ENCODE measurements at regions not wholly inside any gene's neighbourhood (a gene's known extent, or its start where the extent isn't known, plus 50 kb on each side); places are given as distances from the start of the nearest gene placed in this dataset.
"Not testable (repeated sequence)": the region's sequence is repeated elsewhere in the genome, so short reads cannot be mapped to it uniquely, and the experiment has no call there.

- not testable (repeated sequence) for H3K27ac ChIP-seq (ENCODE audit: low read depth in 1 of 3, low read length in 2 of 3); H3K4me3 ChIP-seq (ENCODE audit: low read depth in 1 of 3, low read length in 3 of 3); H3K36me3 ChIP-seq (ENCODE audit: control insufficient read depth in 3 of 3, insufficient read depth in 2 of 3, low read depth in 1 of 3, low read length in 3 of 3); H3K27me3 ChIP-seq (ENCODE audit: control insufficient read depth in 3 of 3, insufficient read depth in 3 of 3, low read length in 3 of 3); DNase-seq; H3K9me3 ChIP-seq (ENCODE audit: control insufficient read depth in 2 of 2, insufficient read depth in 1 of 2, low read depth in 1 of 2, low read length in 1 of 2); FAIRE-seq; H3K4me1 ChIP-seq (ENCODE audit: control insufficient read depth in 3 of 3, insufficient read depth in 2 of 3, low read depth in 1 of 3, low read length in 2 of 3)
- 74 to 87% (median 77%) methylated on average over 1 of the region's 1 CpG for WGBS, 3 donors
These were observed 136.6 kb downstream of the HNRNPD start for GRCh38 chr4:82237142-82237541.

DNA sequence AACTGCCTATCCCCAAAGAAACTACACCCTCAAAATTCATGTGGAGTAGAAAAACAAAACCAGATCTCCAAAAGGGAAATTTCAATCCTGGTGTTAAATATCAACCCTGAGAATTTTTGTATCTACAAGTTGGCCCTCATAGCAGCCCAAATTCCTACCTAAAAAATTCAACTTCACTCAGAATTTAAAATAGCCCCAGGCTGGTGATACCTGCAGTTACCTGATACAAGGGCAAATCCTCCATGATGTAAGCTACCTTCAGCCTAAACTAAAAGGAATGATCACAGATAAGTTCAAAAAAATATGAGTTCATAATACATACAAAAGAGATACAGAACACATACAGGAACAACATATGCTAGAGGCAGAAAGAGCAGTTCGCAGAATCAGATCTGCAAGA, 138.4 kb downstream of the HNRNPD start:
- FAIRE-seq: no peak

DNA sequence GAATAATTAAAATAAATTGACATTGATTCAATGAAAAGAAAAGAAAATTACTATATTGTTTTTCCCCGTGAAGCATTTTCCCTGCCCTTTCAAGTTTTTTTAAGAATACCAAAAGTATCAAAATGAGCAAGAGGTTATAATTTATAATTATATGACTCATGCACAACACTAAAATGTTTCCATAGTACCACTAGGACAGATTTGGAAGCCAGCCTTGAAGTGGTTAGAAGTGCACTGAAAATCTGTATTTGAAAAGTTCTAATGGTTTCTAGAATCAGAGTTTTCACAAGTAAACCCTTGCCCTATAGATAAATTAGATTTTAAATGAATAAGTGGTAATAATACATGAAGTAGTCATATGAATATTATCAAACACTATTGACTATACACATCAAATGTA, 140.9 kb downstream of the HNRNPD start:
- DNase-seq: no peak
- H3K36me3 ChIP-seq (ENCODE audit: control insufficient read depth in 3 of 3, insufficient read depth in 2 of 3, low read depth in 1 of 3, low read length in 3 of 3): no peaks in the 10 kb centered on the region
- H3K9me3 ChIP-seq (ENCODE audit: control insufficient read depth in 2 of 2, insufficient read depth in 1 of 2, low read depth in 1 of 2, low read length in 1 of 2): no peaks in the 10 kb centered on the region
- no peak for FAIRE-seq
- H3K4me3 ChIP-seq (ENCODE audit: low read depth in 1 of 3, low read length in 3 of 3): no peak overlapping the region
- peaks cover 0 to 1% (median 0%) of the 10 kb centered on the region in 3 donors for H3K27me3 ChIP-seq (ENCODE audit: control insufficient read depth in 3 of 3, insufficient read depth in 3 of 3, low read length in 3 of 3)
- WGBS, 3 donors: 73 to 87% (median 74%) methylated on average over 1 of the region's 1 CpG
- no peaks in the 10 kb centered on the region for H3K4me1 ChIP-seq (ENCODE audit: control insufficient read depth in 3 of 3, insufficient read depth in 2 of 3, low read depth in 1 of 3, low read length in 2 of 3)
- H3K27ac ChIP-seq (ENCODE audit: low read depth in 1 of 3, low read length in 2 of 3): no peak overlapping the region

More for the DNA sequence above, 138.4 kb downstream of the HNRNPD start:
- H3K4me1 ChIP-seq (ENCODE audit: control insufficient read depth in 3 of 3, insufficient read depth in 2 of 3, low read depth in 1 of 3, low read length in 2 of 3): no peaks in the 10 kb centered on the region
- DNase-seq: no peak
- WGBS, 3 donors: 59 to 72% (median 65%) methylated on average over 1 of the region's 1 CpG
- peaks cover 0 to 1% (median 0%) of the 10 kb centered on the region in 3 donors for H3K27me3 ChIP-seq (ENCODE audit: control insufficient read depth in 3 of 3, insufficient read depth in 3 of 3, low read length in 3 of 3)
- no peaks in the 10 kb centered on the region for H3K9me3 ChIP-seq (ENCODE audit: control insufficient read depth in 2 of 2, insufficient read depth in 1 of 2, low read depth in 1 of 2, low read length in 1 of 2)
- no peak overlapping the region for H3K4me3 ChIP-seq (ENCODE audit: low read depth in 1 of 3, low read length in 3 of 3)
- H3K36me3 ChIP-seq (ENCODE audit: control insufficient read depth in 3 of 3, insufficient read depth in 2 of 3, low read depth in 1 of 3, low read length in 3 of 3): no peaks in the 10 kb centered on the region
- H3K27ac ChIP-seq (ENCODE audit: low read depth in 1 of 3, low read length in 2 of 3): no peak overlapping the region

- H3K4me3 ChIP-seq (ENCODE audit: low read depth in 1 of 3, low read length in 3 of 3): no peak overlapping the region
- H3K9me3 ChIP-seq (ENCODE audit: control insufficient read depth in 2 of 2, insufficient read depth in 1 of 2, low read depth in 1 of 2, low read length in 1 of 2): no peaks in the 10 kb centered on the region
- H3K27me3 ChIP-seq (ENCODE audit: control insufficient read depth in 3 of 3, insufficient read depth in 3 of 3, low read length in 3 of 3): peaks cover 0 to 1% (median 0%) of the 10 kb centered on the region in 3 donors
- no peaks in the 10 kb centered on the region for H3K36me3 ChIP-seq (ENCODE audit: control insufficient read depth in 3 of 3, insufficient read depth in 2 of 3, low read depth in 1 of 3, low read length in 3 of 3)
- DNase-seq (no peak), FAIRE-seq (no peak)
- no peaks in the 10 kb centered on the region for H3K4me1 ChIP-seq (ENCODE audit: control insufficient read depth in 3 of 3, insufficient read depth in 2 of 3, low read depth in 1 of 3, low read length in 2 of 3)
- H3K27ac ChIP-seq (ENCODE audit: low read depth in 1 of 3, low read length in 2 of 3): no peak overlapping the region
These were observed 142.0 kb downstream of the HNRNPD start for GRCh38 chr4:82231806-82232205.

DNA sequence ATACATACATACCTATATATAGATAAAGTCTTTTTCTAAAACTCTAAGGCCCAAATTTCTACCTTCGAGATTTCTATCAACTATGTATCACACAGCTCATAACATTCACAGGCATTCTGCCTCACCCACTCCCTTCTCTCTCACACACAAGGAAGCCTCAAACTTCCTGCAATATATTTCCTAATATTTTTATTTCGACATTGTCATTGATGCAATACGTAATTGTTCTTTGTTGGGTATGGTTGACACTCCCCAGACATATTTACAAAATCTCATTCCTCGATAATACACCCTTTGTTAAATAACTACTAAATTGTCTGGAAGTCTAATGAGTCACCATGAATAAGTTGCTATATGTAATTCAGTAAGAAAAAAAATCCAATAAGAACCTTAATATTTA, 143.5 kb downstream of the HNRNPD start:
- no peak for DNase-seq
- FAIRE-seq: no peak
- Histone ChIP-seq H3K4me3 (ENCODE audit: low read depth in 1 of 3, low read length in 3 of 3) (no peak overlapping the region), H3K4me1 (ENCODE audit: control insufficient read depth in 3 of 3, insufficient read depth in 2 of 3, low read depth in 1 of 3, low read length in 2 of 3) (no peaks in the 10 kb centered on the region), H3K27me3 (ENCODE audit: control insufficient read depth in 3 of 3, insufficient read depth in 3 of 3, low read length in 3 of 3) (peaks cover 0 to 1% (median 0%) of the 10 kb centered on the region in 3 donors), H3K27ac (ENCODE audit: low read depth in 1 of 3, low read length in 2 of 3) (no peak overlapping the region), H3K9me3 (ENCODE audit: control insufficient read depth in 2 of 2, insufficient read depth in 1 of 2, low read depth in 1 of 2, low read length in 1 of 2) (no peaks in the 10 kb centered on the region), H3K36me3 (ENCODE audit: control insufficient read depth in 3 of 3, insufficient read depth in 2 of 3, low read depth in 1 of 3, low read length in 3 of 3) (no peaks in the 10 kb centered on the region)
- WGBS, 3 donors: 78 to 84% (median 78%) methylated on average over 4 of the region's 4 CpGs

- no peak for DNase-seq
- Histone ChIP-seq H3K36me3 (ENCODE audit: control insufficient read depth in 3 of 3, insufficient read depth in 2 of 3, low read depth in 1 of 3, low read length in 3 of 3) (no peaks in the 10 kb centered on the region), H3K27me3 (ENCODE audit: control insufficient read depth in 3 of 3, insufficient read depth in 3 of 3, low read length in 3 of 3) (no peaks in the 10 kb centered on the region), H3K9me3 (ENCODE audit: control insufficient read depth in 2 of 2, insufficient read depth in 1 of 2, low read depth in 1 of 2, low read length in 1 of 2) (no peaks in the 10 kb centered on the region), H3K4me1 (ENCODE audit: control insufficient read depth in 3 of 3, insufficient read depth in 2 of 3, low read depth in 1 of 3, low read length in 2 of 3) (no peaks in the 10 kb centered on the region), H3K27ac (ENCODE audit: low read depth in 1 of 3, low read length in 2 of 3) (no peak overlapping the region), H3K4me3 (ENCODE audit: low read depth in 1 of 3, low read length in 3 of 3) (no peak overlapping the region)
- no peak for FAIRE-seq
- 68 to 76% (median 75%) methylated on average over 2 of the region's 2 CpGs for WGBS, 3 donors
These were observed 148.8 kb downstream of the HNRNPD start for GRCh38 chr4:82225030-82225429.

- H3K9me3 ChIP-seq (ENCODE audit: control insufficient read depth in 2 of 2, insufficient read depth in 1 of 2, low read depth in 1 of 2, low read length in 1 of 2): no peaks in the 10 kb centered on the region
- H3K36me3 ChIP-seq (ENCODE audit: control insufficient read depth in 3 of 3, insufficient read depth in 2 of 3, low read depth in 1 of 3, low read length in 3 of 3): no peaks in the 10 kb centered on the region
- H3K27me3 ChIP-seq (ENCODE audit: control insufficient read depth in 3 of 3, insufficient read depth in 3 of 3, low read length in 3 of 3): no peaks in the 10 kb centered on the region
- no peaks in the 10 kb centered on the region for H3K4me1 ChIP-seq (ENCODE audit: control insufficient read depth in 3 of 3, insufficient read depth in 2 of 3, low read depth in 1 of 3, low read length in 2 of 3)
- DNase-seq: peak in 1 of 2 donors; percentile 7
- 19 to 38% (median 23%) methylated on average over 4 of the region's 4 CpGs for WGBS, 3 donors
- no peak overlapping the region for H3K4me3 ChIP-seq (ENCODE audit: low read depth in 1 of 3, low read length in 3 of 3)
- no peak overlapping the region for H3K27ac ChIP-seq (ENCODE audit: low read depth in 1 of 3, low read length in 2 of 3)
- no peak for FAIRE-seq
These were observed 150.1 kb downstream of the HNRNPD start for GRCh38 chr4:82223715-82224114.

- no peak for FAIRE-seq
- WGBS, 3 donors: 68 to 87% (median 77%) methylated on average over 6 of the region's 6 CpGs
- DNase-seq: no peak
These were observed 154.4 kb downstream of the HNRNPD start for GRCh38 chr4:82219346-82219745.

DNA sequence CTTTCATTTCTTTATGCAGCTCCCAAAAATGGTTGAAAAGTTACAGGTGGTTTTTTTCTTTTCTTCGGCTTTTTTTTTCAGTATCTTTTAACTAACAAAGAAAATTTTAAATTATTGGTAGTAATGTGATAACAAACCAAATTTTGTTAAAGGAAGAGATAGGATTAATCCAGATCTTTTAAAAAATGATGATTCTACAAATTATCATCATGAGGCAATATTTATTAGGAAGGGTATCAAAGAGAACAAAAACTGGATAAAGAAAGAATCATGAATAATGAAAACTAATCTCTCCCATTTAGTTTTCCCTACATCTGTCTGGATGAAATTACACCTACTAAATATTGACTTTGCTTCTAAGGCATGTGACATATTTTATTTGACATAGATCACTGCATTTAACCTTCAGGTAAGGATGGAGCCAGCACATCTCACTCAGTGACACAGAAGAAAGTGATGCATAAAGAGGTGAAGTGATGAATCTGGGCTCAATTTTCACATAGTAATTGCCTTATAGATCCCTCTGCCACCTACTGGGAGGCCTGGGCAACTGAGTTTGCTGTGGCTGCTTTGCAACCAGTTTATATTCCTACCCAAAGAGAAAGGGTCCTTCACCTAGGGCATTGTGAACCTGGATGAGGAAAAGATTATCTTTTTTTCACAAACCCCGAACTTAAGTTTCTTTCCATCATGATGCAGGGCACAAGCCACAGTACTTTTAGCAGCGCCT, 155.6 kb downstream of the HNRNPD start:
- no peak for DNase-seq

More at GRCh38 chr4:82219346-82219745, 154.4 kb downstream of the HNRNPD start:
- no peaks in the 10 kb centered on the region for H3K4me1 ChIP-seq (ENCODE audit: control insufficient read depth in 3 of 3, insufficient read depth in 2 of 3, low read depth in 1 of 3, low read length in 2 of 3)
- no peaks in the 10 kb centered on the region for H3K36me3 ChIP-seq (ENCODE audit: control insufficient read depth in 3 of 3, insufficient read depth in 2 of 3, low read depth in 1 of 3, low read length in 3 of 3)
- H3K27ac ChIP-seq (ENCODE audit: low read depth in 1 of 3, low read length in 2 of 3): no peak overlapping the region
- no peak overlapping the region for H3K4me3 ChIP-seq (ENCODE audit: low read depth in 1 of 3, low read length in 3 of 3)
- H3K27me3 ChIP-seq (ENCODE audit: control insufficient read depth in 3 of 3, insufficient read depth in 3 of 3, low read length in 3 of 3): no peaks in the 10 kb centered on the region
- peaks cover 0 to 3% of the 10 kb centered on the region in 2 donors for H3K9me3 ChIP-seq (ENCODE audit: control insufficient read depth in 2 of 2, insufficient read depth in 1 of 2, low read depth in 1 of 2, low read length in 1 of 2)

More for the DNA sequence above, 155.6 kb downstream of the HNRNPD start:
- Histone ChIP-seq H3K36me3 (ENCODE audit: control insufficient read depth in 3 of 3, insufficient read depth in 2 of 3, low read depth in 1 of 3, low read length in 3 of 3) (no peaks in the 10 kb centered on the region), H3K27me3 (ENCODE audit: control insufficient read depth in 3 of 3, insufficient read depth in 3 of 3, low read length in 3 of 3) (no peaks in the 10 kb centered on the region), H3K4me1 (ENCODE audit: control insufficient read depth in 3 of 3, insufficient read depth in 2 of 3, low read depth in 1 of 3, low read length in 2 of 3) (no peaks in the 10 kb centered on the region), H3K9me3 (ENCODE audit: control insufficient read depth in 2 of 2, insufficient read depth in 1 of 2, low read depth in 1 of 2, low read length in 1 of 2) (peaks cover 0 to 3% of the 10 kb centered on the region in 2 donors), H3K4me3 (ENCODE audit: low read depth in 1 of 3, low read length in 3 of 3) (no peak overlapping the region), H3K27ac (ENCODE audit: low read depth in 1 of 3, low read length in 2 of 3) (no peak overlapping the region)
- 84 to 87% (median 86%) methylated on average over 3 of the region's 3 CpGs for WGBS, 3 donors
- no peak for FAIRE-seq

All from small intestine (tissue), 7 donors.